HepG2 (cell line): ENCODE measurements at regions not wholly inside any gene's neighbourhood (a gene's known extent, or its start where the extent isn't known, plus 50 kb on each side); places are given as distances from the start of the nearest gene placed in this dataset.
A peak's percentile ranks its signal among the peaks of the same experiment; 100 is the strongest.

Experiments used
- ATAC-seq: fragments of 200-7000 bp; cut with Tn5 transposase; 3 replicates; pipeline ENCODE4 v1.9.1; 2020; ENCODE audit warnings: mild to moderate bottlenecking, moderate library complexity
- BruUV-seq: library from RNA; stranded (reverse); fragments of 400-500 nt; replicated peaks from 2 replicates; lab custom pipeline; 2021; lab: Mats Ljungman, UMichigan
- CTCF ChIA-PET: fragments of 300-600 bp; formaldehyde crosslinking; extraction: SDS; loops from one replicate; lab custom pipeline; 2021; ENCODE audit warnings: low total read pairs, inconsistent platforms, low intra/inter-chr PET ratio; lab: Yijun Ruan, JAX
- POLR2A ChIA-PET: fragments of 350-600 bp; sonication (Branson Sonifier 250); formaldehyde crosslinking; loops from one replicate; lab custom pipeline; 2020; ENCODE audit warnings: antibody characterized with exemption, inconsistent platforms; lab: Yijun Ruan, JAX
- DNase-seq: peaks from one replicate; pipeline ENCODE4 v3.0.0-alpha.2; 2015; ENCODE audit warnings: low spot score
- FAIRE-seq: peaks from 3 replicates; lab custom pipeline; 2011; peaks lifted over from hg19 to GRCh38; lab: Jason Lieb, UNC
- H2AFZ ChIP-seq: one replicate; pipeline ENCODE4 v1.6.1; 2011; ENCODE audit warnings: low read length, inconsistent platforms
- H3K27ac ChIP-seq: fragments of 300-600 bp; 3 replicates; pipeline ENCODE4 v1.8.0; 2011; ENCODE audit warnings: mixed run types, mild to moderate bottlenecking, mixed read lengths, low read length, inconsistent platforms; ENCODE audit not compliant: insufficient read depth; ENCODE audit errors: extremely low read length
- H3K27me3 ChIP-seq, 2 experiments: fragments of 200-600 bp in 1 of 2; 2 replicates in 1 of 2; 3 replicates in 1 of 2; pipeline versions ENCODE4 v1.6.0 to v1.8.0; 2011; ENCODE audit warnings: low read length in 2 of 2, mild to moderate bottlenecking in 2 of 2, moderate library complexity in 2 of 2, inconsistent platforms in 1 of 2; ENCODE audit not compliant: insufficient read depth in 2 of 2, control insufficient read depth in 1 of 2
- H3K36me3 ChIP-seq, 2 experiments: fragments of 200-600 bp in 1 of 2; replicated peaks in 1 of 2; 2 replicates in 1 of 2; 3 replicates in 1 of 2; pipeline versions ENCODE4 v1.5.1 to v1.8.0; 2011; ENCODE audit warnings: low read length in 2 of 2, inconsistent platforms in 1 of 2; ENCODE audit not compliant: insufficient read depth in 2 of 2, control insufficient read depth in 1 of 2
- H3K4me1 ChIP-seq: 2 replicates; pipeline ENCODE4 v1.5.1; 2012; ENCODE audit warnings: low read length, inconsistent platforms; ENCODE audit not compliant: insufficient read depth
- H3K4me2 ChIP-seq: 2 replicates; pipeline ENCODE4 v1.6.0; 2011; ENCODE audit warnings: low read depth, low read length, inconsistent platforms
- H3K4me3 ChIP-seq, 3 experiments: fragments of 200-600 bp in 1 of 3; sonication (generic), shearing (Covaris generic) in 1 of 3; replicated peaks in 1 of 3; 2 replicates each; pipeline ENCODE4 v1.5.1; 2011 to 2016; ENCODE audit warnings: low read length in 3 of 3, inconsistent platforms in 2 of 3, low read depth in 2 of 3, mild to moderate bottlenecking in 2 of 3, control low read depth in 1 of 3, mixed read lengths in 1 of 3; ENCODE audit not compliant: insufficient read depth in 1 of 3
- H3K79me2 ChIP-seq: one replicate; pipeline ENCODE4 v1.6.1; 2011; ENCODE audit warnings: low read length, inconsistent platforms; ENCODE audit not compliant: insufficient read depth
- H3K9ac ChIP-seq: 2 replicates; pipeline ENCODE4 v1.6.0; 2011; ENCODE audit warnings: mild to moderate bottlenecking, low read depth, low read length, inconsistent platforms; ENCODE audit not compliant: insufficient read depth
- H3K9me3 ChIP-seq: 2 replicates; pipeline ENCODE4 v1.5.1; 2012; ENCODE audit warnings: mild to moderate bottlenecking, low read length
- H4K20me1 ChIP-seq: 2 replicates; pipeline ENCODE4 v1.6.0; 2011; ENCODE audit warnings: inconsistent platforms, mild to moderate bottlenecking, low read length, moderate library complexity; ENCODE audit not compliant: insufficient read depth
- CEBPB ChIP-seq: IDR thresholded peaks from 2 replicates; pipeline ENCODE4 v1.6.1; 2011; ENCODE audit warnings: low read depth, low read length, improper control_type of control experiment, borderline replicate concordance
- EEA1 ChIP-seq: sonication (generic); formaldehyde crosslinking; IDR thresholded peaks from 2 replicates; pipeline ENCODE4 v1.5.1; 2020; ENCODE audit warnings: mild to moderate bottlenecking, missing genetic modification reagents, borderline replicate concordance
- NFIC ChIP-seq: IDR thresholded peaks from 2 replicates; pipeline ENCODE4 v1.6.1; 2012; ENCODE audit warnings: mild to moderate bottlenecking, low read length, inconsistent platforms
- RNF2 ChIP-seq: fragments of 450-650 bp; conservative IDR thresholded peaks from 2 replicates; pipeline ENCODE4 v1.6.1; 2016; ENCODE audit warnings: low read depth
- SAP130 ChIP-seq: IDR thresholded peaks from 2 replicates; pipeline ENCODE4 v1.6.1; 2016; ENCODE audit warnings: low read depth
- SMAD9 ChIP-seq: sonication (generic); formaldehyde crosslinking; IDR thresholded peaks from 2 replicates; pipeline ENCODE4 v1.5.1; 2020; ENCODE audit warnings: mild to moderate bottlenecking, missing genetic modification reagents
- SP4 ChIP-seq: sonication (generic); formaldehyde crosslinking; IDR thresholded peaks from 2 replicates; pipeline ENCODE4 v1.8.1; 2023; ENCODE audit warnings: mild to moderate bottlenecking, missing genetic modification reagents
- TBP ChIP-seq: sonication (generic); formaldehyde crosslinking; IDR thresholded peaks from 2 replicates; pipeline ENCODE4 v1.5.0; 2020; ENCODE audit warnings: missing genetic modification reagents
- ZBTB20 ChIP-seq: sonication (generic); formaldehyde crosslinking; IDR thresholded peaks from 2 replicates; pipeline ENCODE4 v1.8.1; 2023; ENCODE audit warnings: missing genetic modification reagents, low read depth, mild to moderate bottlenecking, borderline replicate concordance
- ZNF317 ChIP-seq: sonication (generic); formaldehyde crosslinking; IDR thresholded peaks from 2 replicates; pipeline ENCODE4 v1.5.0; 2020; ENCODE audit warnings: mild to moderate bottlenecking, missing genetic modification reagents
- WGBS: methylation state at CpG from one replicate; pipeline ENCODE4 v1.1.6; 2017; ENCODE audit warnings: low lambda C conversion rate; 5-methylcytosine and 5-hydroxymethylcytosine counted together
- in situ Hi-C: cut with HindIII; loops from 2 replicates; pipeline ENCODE4 v1.10.0; 2017; ENCODE audit warnings: low pct_unique_long_range_greater_than_20kb; ENCODE audit not compliant: extremely low pct_ligation_motif_present
- intact Hi-C: fragments of 100-400 bp; cut with micrococcal nuclease; formaldehyde crosslinking; loops from one replicate; pipeline ENCODE4 v1.10.0; 2022; ENCODE audit not compliant: unreplicated experiment
- TF ChIP-seq, protein P1 (sequence below): sonication (generic); formaldehyde crosslinking; IDR thresholded peaks from 2 replicates; pipeline ENCODE4 v1.5.0; 2020; ENCODE audit warnings: mild to moderate bottlenecking, missing genetic modification reagents
- TF ChIP-seq, protein P2 (sequence below): sonication (generic); formaldehyde crosslinking; IDR thresholded peaks from 2 replicates; pipeline ENCODE4 v1.4.0; 2020; ENCODE audit warnings: missing genetic modification reagents, mild to moderate bottlenecking, borderline replicate concordance
- TF ChIP-seq, protein P3 (sequence below): sonication (generic); formaldehyde crosslinking; IDR thresholded peaks from 2 replicates; pipeline ENCODE4 v1.8.0; 2023; ENCODE audit warnings: mild to moderate bottlenecking, missing genetic modification reagents

DNA sequence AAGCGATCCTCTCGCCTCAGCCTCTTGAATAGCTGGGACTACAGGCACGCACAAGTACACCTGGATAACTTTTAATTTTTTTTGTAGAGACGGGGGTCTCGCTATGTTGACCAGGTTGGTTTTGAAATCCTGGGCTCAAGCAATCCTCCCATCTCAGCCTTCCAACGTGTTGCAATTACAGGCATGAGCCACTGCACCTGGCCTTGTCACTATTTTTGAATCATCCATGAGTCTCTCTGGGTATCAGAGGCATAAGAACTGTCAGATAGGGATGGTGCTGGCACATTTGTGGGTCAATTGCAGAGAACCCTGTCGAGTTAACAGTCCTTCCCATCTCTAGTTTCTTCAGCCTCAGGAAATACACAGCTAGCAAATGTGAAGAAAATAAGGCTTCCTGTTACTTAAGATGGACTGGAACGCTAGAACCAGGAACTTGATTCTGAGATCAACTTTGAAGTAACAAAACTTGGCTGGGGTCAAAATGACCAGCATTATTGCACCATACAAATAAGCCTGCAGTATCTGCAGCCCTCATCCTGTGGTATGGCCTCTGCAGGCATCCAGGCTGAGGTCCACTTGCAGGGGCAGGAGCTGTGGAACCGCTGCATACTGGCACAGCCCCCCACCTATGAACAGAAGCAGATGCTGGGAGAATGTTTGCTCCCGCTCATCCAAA is 124.3 kb upstream of the GADD45A start:
- Histone ChIP-seq H3K4me2 (peak overlapping the region; percentile 53), H3K4me1 (peaks cover 61% of the 10 kb centered on the region), H3K4me3 (peak overlapping the region in 1 of 3 experiments; percentile 24; a peak in 1 of 6 replicates), H3K27ac (no peak overlapping the region), H3K79me2 (no peaks in the 10 kb centered on the region), H3K9ac (no peak overlapping the region), H3K36me3 (no peaks in the 10 kb centered on the region), H4K20me1 (no peaks in the 10 kb centered on the region), H3K27me3 (0 out of 5 replicates have a peak, but pooled peaks cover 0 to 6% of the 10 kb centered on the region in 2 experiments), H2AFZ (no peak overlapping the region), H3K9me3 (no peaks in the 10 kb centered on the region)
- 22% methylated on average over 8 of the region's 10 CpGs for WGBS
- no peak for DNase-seq
- TF ChIP-seq SAP130 (CRISPR knock-in tag), result peak; percentile 40; the same call in 1 of the 2 replicates
- TF ChIP-seq, protein P1, sequence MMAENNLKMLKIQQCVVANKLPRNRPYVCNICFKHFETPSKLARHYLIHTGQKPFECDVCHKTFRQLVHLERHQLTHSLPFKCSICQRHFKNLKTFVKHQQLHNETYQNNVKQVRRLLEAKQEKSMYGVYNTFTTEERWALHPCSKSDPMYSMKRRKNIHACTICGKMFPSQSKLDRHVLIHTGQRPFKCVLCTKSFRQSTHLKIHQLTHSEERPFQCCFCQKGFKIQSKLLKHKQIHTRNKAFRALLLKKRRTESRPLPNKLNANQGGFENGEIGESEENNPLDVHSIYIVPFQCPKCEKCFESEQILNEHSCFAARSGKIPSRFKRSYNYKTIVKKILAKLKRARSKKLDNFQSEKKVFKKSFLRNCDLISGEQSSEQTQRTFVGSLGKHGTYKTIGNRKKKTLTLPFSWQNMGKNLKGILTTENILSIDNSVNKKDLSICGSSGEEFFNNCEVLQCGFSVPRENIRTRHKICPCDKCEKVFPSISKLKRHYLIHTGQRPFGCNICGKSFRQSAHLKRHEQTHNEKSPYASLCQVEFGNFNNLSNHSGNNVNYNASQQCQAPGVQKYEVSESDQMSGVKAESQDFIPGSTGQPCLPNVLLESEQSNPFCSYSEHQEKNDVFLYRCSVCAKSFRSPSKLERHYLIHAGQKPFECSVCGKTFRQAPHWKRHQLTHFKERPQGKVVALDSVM, result no peak
- TF ChIP-seq EEA1 (CRISPR knock-in tag), result no peak
- no peak for TF ChIP-seq RNF2
- no peak for TF ChIP-seq NFIC
- no peak for TF ChIP-seq SMAD9 (CRISPR knock-in tag)
- TF ChIP-seq, protein P2, sequence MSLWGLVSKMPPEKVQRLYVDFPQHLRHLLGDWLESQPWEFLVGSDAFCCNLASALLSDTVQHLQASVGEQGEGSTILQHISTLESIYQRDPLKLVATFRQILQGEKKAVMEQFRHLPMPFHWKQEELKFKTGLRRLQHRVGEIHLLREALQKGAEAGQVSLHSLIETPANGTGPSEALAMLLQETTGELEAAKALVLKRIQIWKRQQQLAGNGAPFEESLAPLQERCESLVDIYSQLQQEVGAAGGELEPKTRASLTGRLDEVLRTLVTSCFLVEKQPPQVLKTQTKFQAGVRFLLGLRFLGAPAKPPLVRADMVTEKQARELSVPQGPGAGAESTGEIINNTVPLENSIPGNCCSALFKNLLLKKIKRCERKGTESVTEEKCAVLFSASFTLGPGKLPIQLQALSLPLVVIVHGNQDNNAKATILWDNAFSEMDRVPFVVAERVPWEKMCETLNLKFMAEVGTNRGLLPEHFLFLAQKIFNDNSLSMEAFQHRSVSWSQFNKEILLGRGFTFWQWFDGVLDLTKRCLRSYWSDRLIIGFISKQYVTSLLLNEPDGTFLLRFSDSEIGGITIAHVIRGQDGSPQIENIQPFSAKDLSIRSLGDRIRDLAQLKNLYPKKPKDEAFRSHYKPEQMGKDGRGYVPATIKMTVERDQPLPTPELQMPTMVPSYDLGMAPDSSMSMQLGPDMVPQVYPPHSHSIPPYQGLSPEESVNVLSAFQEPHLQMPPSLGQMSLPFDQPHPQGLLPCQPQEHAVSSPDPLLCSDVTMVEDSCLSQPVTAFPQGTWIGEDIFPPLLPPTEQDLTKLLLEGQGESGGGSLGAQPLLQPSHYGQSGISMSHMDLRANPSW (CRISPR knock-in tag), result no peak
- no peak for TF ChIP-seq SP4 (CRISPR knock-in tag)
- no peak for TF ChIP-seq ZNF317 (CRISPR knock-in tag)
- TF ChIP-seq TBP (CRISPR knock-in tag), result no peak
- peak; percentile 35; the same call in 1 of the 2 replicates for TF ChIP-seq CEBPB
- no peak for TF ChIP-seq ZBTB20
- TF ChIP-seq, protein P3, sequence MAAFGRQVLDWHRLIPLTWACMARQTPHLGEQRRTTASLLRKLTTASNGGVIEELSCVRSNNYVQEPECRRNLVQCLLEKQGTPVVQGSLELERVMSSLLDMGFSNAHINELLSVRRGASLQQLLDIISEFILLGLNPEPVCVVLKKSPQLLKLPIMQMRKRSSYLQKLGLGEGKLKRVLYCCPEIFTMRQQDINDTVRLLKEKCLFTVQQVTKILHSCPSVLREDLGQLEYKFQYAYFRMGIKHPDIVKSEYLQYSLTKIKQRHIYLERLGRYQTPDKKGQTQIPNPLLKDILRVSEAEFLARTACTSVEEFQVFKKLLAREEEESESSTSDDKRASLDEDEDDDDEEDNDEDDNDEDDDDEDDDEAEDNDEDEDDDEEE (CRISPR knock-in tag), result 0 out of 2 replicates have a peak, but pooled peaks have one; percentile 26
- BruUV-seq, result no TSS peak
- ATAC-seq, result peak; percentile 60
- ChIA-PET CTCF (interaction anchor here (1.2 to 3.2 kb wide), 5 partner anchors 25 to 205 kb away, joined by 3 to 28 read pairs (median 8); no protein-coding TSS in a partner anchor), POLR2A (interaction anchor here (1.7 to 6.4 kb wide), 3 partner anchors 26 to 199 kb away, joined by 6 to 43 read pairs (median 6); partner anchors contain the start of gene GADD45A)
- peak; percentile 60 for FAIRE-seq
- in situ Hi-C loops (loop anchor here (5.0 to 10.0 kb wide), 2 partner anchors 124 to 202 kb away; partner anchors contain the start of gene GADD45A), intact Hi-C loops (loop anchor here (1.0 to 2.0 kb wide), 5 partner anchors 8 to 210 kb away; partner anchors contain the start of gene GADD45A)
